Activated CD4-positive, alpha-beta T cell treated with anti-CD3 and anti-CD28 coated beads, Interleukin-2, amount 50 U/mL, for 16 hours (primary cell): ENCODE measurements at regions not wholly inside any gene's neighbourhood (a gene's known extent, or its start where the extent isn't known, plus 50 kb on each side); places are given as distances from the start of the nearest gene placed in this dataset.
A peak's percentile ranks its signal among the peaks of the same experiment; 100 is the strongest.

Experiments used
- DNase-seq: peaks from one replicate; pipeline ENCODE4 v3.0.0-alpha.2; 2020

DNA sequence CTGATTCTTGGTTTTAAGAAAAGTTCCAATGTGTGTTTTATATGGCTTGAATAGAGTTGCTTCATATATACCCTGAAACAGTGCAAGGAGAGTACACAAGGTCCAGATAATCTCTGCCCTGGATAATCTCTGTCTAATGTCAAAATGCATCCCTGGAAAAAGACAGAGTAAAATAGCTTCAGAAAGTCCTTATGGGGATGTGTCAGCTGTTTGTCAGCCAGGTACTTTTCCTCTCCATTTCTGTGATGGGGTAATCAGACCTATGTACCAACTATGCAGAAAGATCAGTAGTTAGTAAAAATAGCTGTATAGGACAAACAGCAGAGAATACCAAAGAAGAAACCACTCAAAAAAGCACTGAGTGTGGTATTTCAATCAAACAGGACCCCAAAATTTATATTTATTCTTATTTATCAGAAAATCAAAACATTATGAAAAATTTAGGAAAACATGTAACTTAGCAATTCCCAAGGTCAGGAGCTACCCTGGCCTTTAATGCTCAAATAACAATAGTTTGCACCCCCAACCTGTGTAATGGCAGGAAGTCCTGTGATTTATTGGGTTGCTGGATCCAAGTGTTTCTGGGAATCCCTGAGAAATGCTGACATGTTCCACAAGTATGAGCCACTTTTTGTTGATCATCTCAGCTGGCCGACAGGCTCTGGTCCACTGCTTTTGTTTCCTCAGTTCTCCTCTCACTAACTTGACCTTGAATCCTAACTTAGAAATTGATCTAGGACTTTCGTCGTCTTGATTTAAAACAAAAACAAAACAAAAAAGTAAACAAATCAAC lies 69.6 kb downstream of the MDH1 start:
- DNase-seq = no peak

DNA sequence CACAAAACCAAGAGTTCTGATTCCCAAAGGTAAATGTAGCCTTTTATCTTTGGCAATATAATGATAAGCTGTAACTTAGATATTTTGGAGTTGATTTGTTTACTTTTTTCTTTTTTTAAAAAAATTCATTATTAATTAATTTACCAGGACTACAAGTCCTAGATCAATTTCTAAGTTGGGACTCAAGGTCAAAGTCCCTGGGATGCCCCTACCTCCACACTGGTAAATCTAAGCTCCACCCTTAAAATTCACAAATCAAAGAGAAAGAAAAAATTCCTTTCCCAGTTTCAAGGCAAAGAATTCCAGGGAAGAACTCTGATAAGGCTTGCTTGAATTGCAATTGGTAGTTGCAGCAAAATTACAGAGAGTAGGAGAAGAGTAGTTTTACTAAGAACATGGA lies 71.3 kb downstream of the MDH1 start:
- DNase-seq = no peak

- no peak for DNase-seq
Measured at GRCh38 chr2:63661076-63661475, 72.3 kb downstream of the MDH1 start.

- no peak for DNase-seq
Measured at GRCh38 chr2:63662028-63662804, 73.5 kb downstream of the MDH1 start.

DNA sequence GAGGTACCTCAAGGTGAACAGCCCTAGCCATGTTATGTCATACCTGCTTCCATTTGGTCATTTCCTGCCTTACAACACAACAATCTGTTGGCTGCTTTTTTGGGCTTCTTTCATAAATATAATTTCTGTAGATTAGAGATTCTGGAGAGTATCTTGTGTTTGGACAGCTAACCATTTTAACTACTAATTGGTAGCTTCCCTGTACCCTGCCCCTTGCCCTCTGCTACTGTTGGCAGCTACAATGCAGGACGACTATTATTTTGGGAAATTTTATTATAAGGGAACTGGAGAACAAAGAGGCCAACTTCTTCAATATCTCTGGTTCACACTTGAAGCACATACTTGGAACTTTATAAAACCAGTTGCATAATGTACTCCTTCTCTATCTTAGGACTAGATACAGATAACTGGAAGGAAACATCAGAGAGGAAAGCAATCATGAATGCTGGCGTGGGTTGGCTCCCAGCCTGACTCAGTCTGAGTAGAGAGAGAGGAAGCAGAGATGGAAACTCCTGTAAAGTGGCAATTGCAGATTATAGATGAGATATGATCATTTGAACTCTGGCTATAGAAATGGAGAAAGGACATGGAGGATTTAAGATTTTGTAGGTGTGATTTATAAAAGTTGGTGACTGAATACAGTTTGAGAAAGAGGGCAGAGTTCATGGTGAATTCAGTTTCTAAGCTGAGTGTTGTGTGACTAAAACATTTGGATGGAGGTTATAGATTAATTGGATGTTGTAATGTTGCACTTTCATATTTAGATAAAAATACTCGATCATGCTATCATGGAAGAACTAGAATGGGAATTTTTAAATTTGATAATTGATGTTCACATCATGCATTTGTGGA lies 74.5 kb downstream of the MDH1 start:
- DNase-seq = no peak

DNA sequence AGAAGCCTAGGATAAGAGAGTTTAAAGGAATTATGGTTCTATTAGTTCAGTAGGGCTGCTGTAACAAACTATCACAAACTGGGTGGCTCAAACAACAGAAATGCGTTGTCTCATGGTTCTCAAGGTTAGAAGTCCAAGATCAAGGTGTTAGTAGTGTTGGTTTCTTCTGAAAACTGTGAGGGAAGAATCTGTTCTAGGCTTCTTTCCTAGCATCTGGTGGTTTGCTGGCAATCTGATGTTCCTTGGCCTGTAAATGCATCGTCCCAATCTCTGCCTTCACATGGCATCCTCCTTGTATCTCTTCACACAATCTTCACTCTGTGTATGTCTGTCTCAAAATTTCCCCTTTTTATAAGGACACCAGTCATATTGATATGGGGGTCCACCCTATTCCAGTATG lies 76.3 kb downstream of the MDH1 start:
- DNase-seq = no peak

GRCh38 chr2:63665846-63666475 lies 77.2 kb downstream of the MDH1 start:
- no peak for DNase-seq

DNA sequence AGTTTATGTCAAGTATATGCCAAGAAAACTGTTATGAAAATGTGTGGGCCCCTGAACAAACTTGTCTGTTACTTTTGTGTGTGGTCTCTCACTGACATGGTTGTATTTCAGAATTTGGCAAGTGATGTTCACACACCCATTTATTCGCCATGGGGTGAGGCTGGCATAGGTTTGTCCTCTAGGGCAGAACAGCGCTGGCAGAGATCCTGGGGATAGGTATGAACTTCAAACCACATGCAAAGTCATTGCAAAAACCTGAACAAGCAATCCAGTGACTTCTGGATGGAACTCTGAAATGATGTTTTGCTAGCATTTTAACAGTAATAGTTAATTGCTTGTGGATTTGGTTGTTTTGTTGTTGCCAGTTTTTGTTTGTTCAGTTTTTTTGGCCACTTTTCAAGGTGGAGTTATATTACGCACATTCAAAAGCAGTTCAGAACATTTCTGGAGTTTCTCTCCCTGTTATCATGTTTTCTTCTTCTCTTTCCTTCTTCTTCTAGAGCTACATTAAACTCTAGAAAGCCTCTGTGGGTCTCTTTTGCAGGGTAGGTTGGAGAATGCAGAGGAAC lies 78.5 kb downstream of the MDH1 start:
- no peak for DNase-seq

GRCh38 chr2:63668000-63668399 lies 79.2 kb downstream of the MDH1 start:
- DNase-seq = no peak

- no peak for DNase-seq
Measured at GRCh38 chr2:63668466-63668865, 79.7 kb downstream of the MDH1 start.

DNA sequence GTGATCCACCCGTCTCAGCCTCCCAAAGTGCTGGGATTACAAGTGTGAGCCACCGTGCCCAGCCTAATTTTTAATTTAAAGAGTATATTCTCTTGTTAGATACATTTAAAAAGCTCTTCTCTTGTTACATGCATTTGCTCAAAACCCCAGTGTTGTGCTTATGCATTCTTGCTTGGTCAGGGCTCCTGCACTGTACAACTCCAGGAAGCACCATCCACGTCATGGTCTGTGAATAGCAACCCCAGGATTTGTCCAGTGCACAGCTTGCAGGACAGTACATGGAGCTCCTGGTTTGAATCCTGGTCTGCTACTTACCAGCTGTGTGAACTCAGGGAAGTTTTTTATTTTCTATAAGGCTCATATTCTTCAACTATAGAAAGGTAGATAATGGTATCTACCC lies 80.8 kb downstream of the MDH1 start:
- DNase-seq = no peak

DNA sequence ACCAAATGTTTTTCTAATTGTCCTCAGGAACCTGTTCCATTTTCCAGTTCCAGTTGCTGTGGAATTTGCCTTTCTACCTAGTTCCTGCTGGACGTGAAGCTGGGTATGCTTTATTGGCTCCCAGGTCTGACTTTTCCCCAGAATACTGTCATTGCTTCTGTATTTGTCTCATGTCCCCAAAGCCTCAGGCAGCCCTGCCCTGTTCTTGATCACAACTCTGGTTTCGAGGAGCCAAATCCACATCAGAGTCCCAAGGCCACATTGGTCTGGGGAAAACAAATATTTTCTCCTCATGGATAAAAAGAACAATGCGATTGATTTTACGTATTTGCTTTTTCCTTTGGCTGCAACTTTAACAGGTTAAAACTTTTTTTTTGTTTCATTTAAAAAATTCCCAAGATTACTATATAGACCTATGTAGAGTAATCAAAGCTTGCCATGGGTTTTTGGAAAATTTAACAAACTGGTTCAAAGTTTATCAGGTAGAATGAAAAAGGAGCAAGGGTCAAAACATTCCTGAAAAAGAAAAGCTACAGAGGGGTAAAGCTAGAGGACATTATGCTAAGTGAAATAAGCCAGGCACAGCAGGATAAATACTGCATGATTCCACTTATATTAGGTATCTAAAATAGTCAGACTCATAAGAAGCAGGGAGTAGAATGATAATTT lies 85.2 kb downstream of the MDH1 start:
- no peak for DNase-seq

- DNase-seq = no peak
Measured at GRCh38 chr2:63675026-63675425, 86.3 kb downstream of the MDH1 start.

- DNase-seq = no peak
Measured at GRCh38 chr2:63676135-63676534, 87.4 kb downstream of the MDH1 start.

GRCh38 chr2:63678085-63678484 lies 89.3 kb downstream of the MDH1 start:
- DNase-seq = no peak

DNA sequence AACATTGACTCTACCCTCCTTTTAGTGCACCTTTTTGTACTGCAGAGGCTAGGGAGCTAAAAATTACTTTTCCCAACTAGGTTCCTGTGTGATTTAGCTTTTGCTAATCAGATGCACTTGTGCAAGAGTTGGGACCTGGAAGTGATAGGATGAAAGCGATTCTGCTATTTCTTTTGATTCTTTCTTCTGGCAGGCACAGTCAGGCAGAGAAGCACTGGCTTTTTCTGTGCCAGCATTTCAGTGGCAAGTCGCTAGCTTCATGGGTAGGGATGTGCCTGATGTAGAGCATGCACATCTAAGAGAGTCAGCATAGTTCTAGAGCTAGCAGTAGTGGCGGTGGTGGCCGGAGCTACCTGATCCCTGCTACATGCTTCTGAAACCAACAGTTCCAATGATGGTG lies 89.8 kb downstream of the MDH1 start:
- DNase-seq = no peak

DNA sequence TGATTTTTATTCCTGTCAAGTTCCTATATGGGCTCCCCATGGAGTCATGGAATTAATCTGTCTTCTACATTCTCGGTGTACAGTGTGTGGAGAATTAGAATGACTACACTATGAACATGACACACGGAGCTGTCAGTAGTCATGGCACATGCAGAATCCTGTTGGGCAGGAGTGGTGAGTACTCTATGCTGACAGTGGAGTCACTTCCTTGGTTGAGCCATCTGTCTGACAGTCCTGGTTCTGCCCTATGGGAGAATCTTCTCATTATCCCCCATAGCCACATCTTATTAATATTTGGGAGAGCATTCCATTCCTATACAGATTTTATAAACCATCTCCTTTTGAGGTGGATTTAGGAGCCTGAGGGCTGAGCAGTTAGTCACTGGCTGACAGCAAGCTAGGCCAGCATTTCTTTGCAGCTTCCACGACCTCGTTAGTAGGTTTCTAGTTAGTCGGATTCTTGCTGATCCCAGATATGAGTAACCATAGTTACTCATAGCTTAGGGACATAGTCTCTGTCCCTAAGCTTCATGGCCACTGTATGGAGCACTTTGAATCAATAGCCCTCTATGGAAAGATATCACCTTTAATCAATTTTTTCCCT lies 90.6 kb downstream of the MDH1 start:
- DNase-seq = no peak

GRCh38 chr2:63680455-63680854 lies 91.7 kb downstream of the MDH1 start:
- DNase-seq = no peak

DNA sequence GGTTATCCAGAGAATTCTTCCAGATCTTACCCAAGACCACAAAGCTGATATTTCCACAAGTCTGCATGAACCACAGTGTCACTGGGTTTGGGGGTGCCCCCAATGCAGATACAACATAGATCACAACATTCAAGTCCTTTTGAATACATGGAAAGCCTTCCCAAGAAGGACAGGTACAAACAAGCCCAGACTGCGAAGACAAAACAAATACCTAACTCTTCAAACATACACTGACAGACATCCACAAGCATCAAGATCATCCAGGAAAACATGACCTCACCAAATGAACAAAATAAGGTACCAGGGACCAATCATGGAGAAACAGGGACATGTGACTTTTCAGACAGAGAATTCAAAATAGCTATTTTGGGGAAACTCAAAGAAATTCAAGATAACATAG lies 93.1 kb downstream of the MDH1 start:
- no peak for DNase-seq

DNA sequence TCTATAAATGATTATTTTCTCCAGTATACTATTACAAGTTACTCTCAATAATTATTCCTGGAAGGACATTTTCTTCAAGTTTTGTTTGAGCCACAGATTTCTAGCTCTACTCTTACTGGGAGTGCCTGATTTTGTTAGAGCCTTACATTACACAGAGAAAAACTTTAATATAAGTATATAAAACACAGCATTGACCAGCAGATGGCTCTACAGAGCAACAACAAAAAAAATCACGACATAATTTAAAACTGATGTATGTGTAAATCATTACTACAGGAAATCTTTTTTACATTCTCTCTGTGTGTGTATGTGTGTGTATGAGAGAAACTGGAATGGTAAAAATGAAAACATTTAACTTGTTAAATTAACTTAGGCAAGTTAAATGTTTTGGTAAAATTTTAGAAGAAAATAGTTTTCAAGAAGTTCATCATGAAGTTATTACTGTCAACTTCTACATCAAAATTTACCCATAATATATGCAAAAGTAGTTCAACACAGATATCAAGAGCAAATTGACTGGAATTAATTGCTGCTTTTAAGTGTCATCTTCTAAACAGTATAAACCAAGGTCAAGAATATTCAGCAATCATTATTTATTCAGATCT lies 103.3 kb downstream of the MDH1 start:
- peak; percentile 25 for DNase-seq

GRCh38 chr2:63695583-63695982 lies 106.8 kb downstream of the MDH1 start:
- DNase-seq = no peak
